ENCODE measurements at regions not wholly inside any gene's neighbourhood (a gene's known extent, or its start where the extent isn't known, plus 50 kb on each side); places are given as distances from the start of the nearest gene placed in this dataset.

DNA sequence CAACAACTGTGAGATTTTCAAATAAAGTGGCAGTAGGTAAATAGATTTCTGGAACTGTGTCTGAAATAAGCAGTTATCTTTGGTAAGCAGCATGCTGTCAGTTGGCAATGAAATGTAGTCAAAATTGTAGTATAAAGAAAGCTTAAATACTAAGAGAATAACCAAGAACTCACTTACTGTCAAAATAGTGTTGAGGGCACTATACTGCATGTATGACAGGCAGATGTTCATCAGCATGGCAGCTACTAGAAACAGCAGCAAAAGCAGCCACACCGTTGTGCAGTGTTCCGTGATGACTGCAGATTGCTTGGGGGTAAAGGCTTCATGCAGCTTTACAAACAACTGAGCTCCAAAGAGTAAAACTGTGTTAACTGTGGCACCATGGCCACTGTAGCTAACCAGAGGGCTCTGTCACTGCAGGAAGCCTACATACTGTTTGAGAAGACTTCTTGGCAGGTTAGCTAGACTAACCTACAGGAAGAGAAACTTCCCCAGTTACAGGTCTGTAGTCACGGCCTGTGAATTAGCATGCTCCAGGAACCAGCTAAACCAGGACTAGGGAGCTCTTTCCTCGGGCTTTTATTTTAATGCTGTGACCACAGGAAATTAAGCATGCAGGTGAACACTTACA, 459.7 kb downstream of the TBL1XR1 start:
- DNase-seq (ENCODE audit: insufficient read length, low spot score): no peak
- TF ChIP-seq, protein P1, sequence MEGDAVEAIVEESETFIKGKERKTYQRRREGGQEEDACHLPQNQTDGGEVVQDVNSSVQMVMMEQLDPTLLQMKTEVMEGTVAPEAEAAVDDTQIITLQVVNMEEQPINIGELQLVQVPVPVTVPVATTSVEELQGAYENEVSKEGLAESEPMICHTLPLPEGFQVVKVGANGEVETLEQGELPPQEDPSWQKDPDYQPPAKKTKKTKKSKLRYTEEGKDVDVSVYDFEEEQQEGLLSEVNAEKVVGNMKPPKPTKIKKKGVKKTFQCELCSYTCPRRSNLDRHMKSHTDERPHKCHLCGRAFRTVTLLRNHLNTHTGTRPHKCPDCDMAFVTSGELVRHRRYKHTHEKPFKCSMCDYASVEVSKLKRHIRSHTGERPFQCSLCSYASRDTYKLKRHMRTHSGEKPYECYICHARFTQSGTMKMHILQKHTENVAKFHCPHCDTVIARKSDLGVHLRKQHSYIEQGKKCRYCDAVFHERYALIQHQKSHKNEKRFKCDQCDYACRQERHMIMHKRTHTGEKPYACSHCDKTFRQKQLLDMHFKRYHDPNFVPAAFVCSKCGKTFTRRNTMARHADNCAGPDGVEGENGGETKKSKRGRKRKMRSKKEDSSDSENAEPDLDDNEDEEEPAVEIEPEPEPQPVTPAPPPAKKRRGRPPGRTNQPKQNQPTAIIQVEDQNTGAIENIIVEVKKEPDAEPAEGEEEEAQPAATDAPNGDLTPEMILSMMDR (IDR thresholded peaks at IDR 0.05; ENCODE audit: insufficient read depth, missing control alignments): no peak

DNA sequence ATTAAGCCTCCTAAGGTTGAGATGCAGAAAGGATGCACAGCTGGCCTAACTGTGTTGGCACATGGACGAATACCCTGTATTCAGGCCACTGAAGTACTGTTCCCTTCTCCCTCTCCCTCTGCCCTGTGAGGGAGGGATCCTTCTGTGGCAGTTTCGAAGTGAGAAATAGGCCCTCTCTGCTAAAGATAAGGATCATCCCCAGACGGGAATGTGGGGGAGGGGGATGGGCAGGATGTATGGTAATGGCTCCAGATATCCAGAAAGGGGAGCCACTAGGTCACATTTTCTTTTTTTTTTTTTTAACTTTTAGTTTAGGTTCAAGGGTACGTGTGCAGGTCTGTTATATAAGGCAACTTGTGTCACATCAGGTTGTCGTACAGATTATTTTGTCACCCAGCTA, 463.1 kb downstream of the TBL1XR1 start:
- FAIRE-seq (no peak), DNase-seq (ENCODE audit: insufficient read length, low spot score) (no peak)
- TF ChIP-seq, protein P1 (IDR thresholded peaks at IDR 0.05; ENCODE audit: insufficient read depth, missing control alignments): no peak

More for the DNA sequence above, 459.7 kb downstream of the TBL1XR1 start:
- no peak for FAIRE-seq

DNA sequence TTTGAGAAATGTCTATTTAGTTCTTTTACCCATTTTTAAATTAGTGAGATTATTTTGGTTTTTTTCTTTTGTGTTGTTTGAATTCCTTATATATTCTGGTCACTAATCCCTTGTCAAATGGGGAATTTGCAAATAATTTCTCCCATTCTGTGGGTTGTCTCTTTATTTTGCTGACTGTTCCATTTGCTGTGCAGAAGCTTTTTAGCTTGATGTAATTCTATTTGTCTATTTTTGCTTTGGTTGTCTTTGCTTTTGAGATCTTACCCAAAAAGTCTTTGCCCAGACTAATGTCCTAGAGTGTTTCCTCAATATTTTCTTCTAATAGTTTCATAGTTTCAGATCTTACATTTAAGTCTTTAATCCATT, 472.9 kb downstream of the TBL1XR1 start:
- DNase-seq (ENCODE audit: insufficient read length, low spot score) (no peak), FAIRE-seq (no peak)
- TF ChIP-seq, protein P1 (IDR thresholded peaks at IDR 0.05; ENCODE audit: insufficient read depth, missing control alignments): no peak

DNA sequence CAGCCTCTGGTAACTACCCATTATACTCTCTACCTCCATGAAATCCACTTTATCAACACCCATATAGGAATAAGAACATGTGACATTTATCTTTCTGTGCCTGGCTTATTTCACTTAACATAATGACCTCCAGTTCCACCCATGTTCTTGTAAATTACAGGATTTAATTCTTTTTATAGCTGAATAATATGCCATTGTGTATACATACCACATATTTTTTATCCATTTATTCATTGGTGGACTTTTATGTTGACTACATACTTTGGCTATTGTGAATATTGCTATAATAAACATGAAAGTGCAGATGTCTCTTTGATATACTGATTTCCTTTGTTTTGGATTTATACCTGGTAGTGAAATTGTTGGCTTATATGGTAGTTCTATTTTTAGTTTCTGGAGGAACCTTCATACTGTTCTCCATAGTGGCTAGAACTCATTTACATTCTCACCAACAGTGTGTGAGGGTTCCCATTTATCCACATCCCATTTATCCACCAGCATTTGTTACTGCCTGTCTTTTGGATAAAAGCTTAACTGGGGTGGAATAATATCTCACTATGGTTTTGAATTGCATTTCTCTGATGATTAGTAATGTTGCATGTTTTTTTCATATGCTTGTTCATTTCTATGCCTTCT, 473.4 kb downstream of the TBL1XR1 start:
- DNase-seq (ENCODE audit: insufficient read length, low spot score) (no peak), FAIRE-seq (no peak)
- TF ChIP-seq, protein P1 (IDR thresholded peaks at IDR 0.05; ENCODE audit: insufficient read depth, missing control alignments): no peak

DNA sequence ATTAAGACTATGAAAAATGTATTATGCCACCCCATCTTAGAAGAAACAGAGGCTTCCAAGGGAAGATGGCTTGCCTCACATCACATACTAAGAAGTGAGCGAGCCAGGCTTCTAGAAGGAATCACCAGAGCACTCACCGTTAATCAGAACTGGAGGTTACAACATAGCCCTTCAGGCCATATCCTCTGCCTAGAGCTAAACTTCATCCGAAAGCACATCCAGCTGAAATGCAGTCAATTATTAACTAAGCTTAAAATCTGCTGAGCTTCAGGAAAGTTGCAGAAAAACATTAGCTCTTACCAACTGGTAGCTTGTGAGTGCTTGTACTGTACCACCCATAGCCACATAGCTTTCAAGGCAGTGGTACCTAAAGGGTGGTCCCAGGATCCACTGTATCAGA, 483.2 kb downstream of the TBL1XR1 start:
- FAIRE-seq (no peak), DNase-seq (ENCODE audit: insufficient read length, low spot score) (no peak)
- TF ChIP-seq, protein P1 (IDR thresholded peaks at IDR 0.05; ENCODE audit: insufficient read depth, missing control alignments): no peak

DNA sequence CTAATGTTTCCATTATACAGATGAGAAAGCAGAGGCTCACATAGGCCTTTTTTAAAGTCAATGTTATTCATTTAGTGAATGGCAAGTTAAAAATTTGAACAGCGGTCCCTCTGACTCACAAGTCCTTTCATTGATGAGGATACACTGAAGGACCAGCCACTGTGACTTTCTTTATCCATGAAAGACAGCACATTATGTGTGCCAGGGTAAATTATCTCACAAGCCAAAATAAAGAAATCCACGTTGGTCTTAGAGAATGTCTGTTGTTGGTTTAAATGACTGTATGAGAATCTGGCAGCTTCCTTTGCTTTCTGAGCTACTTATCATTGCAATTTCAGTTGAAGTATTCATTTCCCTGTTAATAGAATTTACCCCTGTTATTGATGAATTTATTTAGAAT, 485.1 kb downstream of the TBL1XR1 start:
- FAIRE-seq: no peak
- DNase-seq (ENCODE audit: insufficient read length, low spot score): no peak
- TF ChIP-seq, protein P1 (IDR thresholded peaks at IDR 0.05; ENCODE audit: insufficient read depth, missing control alignments): no peak

DNA sequence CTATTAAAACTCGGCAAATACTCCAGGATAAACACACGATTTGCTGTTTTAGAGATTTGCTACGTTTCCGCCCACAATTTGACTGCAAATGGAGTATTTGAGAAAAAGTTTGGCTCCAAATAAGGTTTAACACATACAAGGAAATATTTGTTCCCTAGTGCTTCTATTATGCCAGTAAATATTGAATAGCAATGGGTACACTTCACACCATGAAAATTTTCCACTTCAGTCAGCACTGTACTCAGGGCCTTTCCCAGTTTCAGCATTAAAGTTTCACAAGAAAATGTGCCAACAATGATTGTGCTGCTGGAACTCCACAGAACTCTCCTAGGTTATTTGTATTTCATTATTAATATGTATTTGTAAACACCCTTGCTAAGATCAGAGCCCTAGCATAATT, 498.0 kb downstream of the TBL1XR1 start:
- DNase-seq (ENCODE audit: insufficient read length, low spot score): no peak
- TF ChIP-seq, protein P1 (IDR thresholded peaks at IDR 0.05; ENCODE audit: insufficient read depth, missing control alignments): no peak
- FAIRE-seq: no peak

Data from D721Med (cell line).